Endothelial cell of umbilical vein (primary cell): ENCODE measurements at regions not wholly inside any gene's neighbourhood (a gene's known extent, or its start where the extent isn't known, plus 50 kb on each side); places are given as distances from the start of the nearest gene placed in this dataset.

Source experiments
- BruUV-seq: library from RNA; stranded (reverse); fragments of 400-500 nt; replicated peaks from 2 replicates; lab custom pipeline; 2021; lab: Mats Ljungman, UMichigan
- CTCF ChIA-PET: fragments of 300-600, 350-600 bp; sonication (Branson Sonifier 250); formaldehyde crosslinking; loops from one replicate; lab custom pipeline; 2021; ENCODE audit warnings: antibody characterized with exemption, inconsistent platforms; lab: Charles Lee
- POLR2A ChIA-PET: fragments of 300-600, 350-600 bp; sonication (Branson Sonifier 250); formaldehyde crosslinking; loops from one replicate; lab custom pipeline; 2021; ENCODE audit warnings: antibody characterized with exemption, inconsistent platforms; lab: Charles Lee
- DNase-seq: peaks from one replicate; pipeline ENCODE4 v3.0.0-alpha.2; 2011; ENCODE audit warnings: low read depth, low spot score
- FAIRE-seq: peaks from 2 replicates; lab custom pipeline; 2011; peaks lifted over from hg19 to GRCh38; lab: Jason Lieb, UNC
- H2AFZ ChIP-seq: 2 replicates; pipeline ENCODE4 v1.6.0; 2012; ENCODE audit warnings: low read depth, low read length, control low read depth, inconsistent platforms
- H3K27ac ChIP-seq: 2 replicates; pipeline ENCODE4 v1.5.1; 2011; ENCODE audit warnings: low read depth, mild to moderate bottlenecking, control low read depth, low read length, moderate library complexity; ENCODE audit not compliant: insufficient read depth
- H3K27me3 ChIP-seq, 2 experiments: 2 replicates each; pipeline versions ENCODE4 v1.6.0 to v1.6.1; 2011; ENCODE audit warnings: low read length in 2 of 2, mixed read lengths in 1 of 2; ENCODE audit not compliant: control insufficient read depth in 2 of 2, insufficient read depth in 2 of 2
- H3K36me3 ChIP-seq, 2 experiments: 2 replicates in 1 of 2; 3 replicates in 1 of 2; pipeline ENCODE4 v1.5.1; 2011; ENCODE audit warnings: low read length in 2 of 2, mild to moderate bottlenecking in 1 of 2, moderate library complexity in 1 of 2; ENCODE audit not compliant: control insufficient read depth in 2 of 2, insufficient read depth in 2 of 2; ENCODE audit errors: extremely low read depth in 1 of 2
- H3K4me1 ChIP-seq: 3 replicates; pipeline ENCODE4 v1.5.1; 2011; ENCODE audit warnings: mild to moderate bottlenecking, low read length; ENCODE audit not compliant: control insufficient read depth, insufficient read depth; ENCODE audit errors: extremely low read depth
- H3K4me2 ChIP-seq: 2 replicates; pipeline ENCODE4 v1.6.1; 2011; ENCODE audit warnings: low read length, control low read depth, mixed read lengths; ENCODE audit not compliant: insufficient read depth
- H3K4me3 ChIP-seq, 3 experiments: fragments of 200-600 bp in 1 of 3; sonication (generic), shearing (Covaris generic) in 1 of 3; replicated peaks in 1 of 3; 2 replicates each; pipeline ENCODE4 v1.5.1; 2011 to 2016; ENCODE audit warnings: control low read depth in 3 of 3, low read length in 3 of 3, mild to moderate bottlenecking in 2 of 3, inconsistent platforms in 1 of 3, low read depth in 1 of 3, moderate library complexity in 1 of 3; ENCODE audit not compliant: insufficient read depth in 1 of 3
- H3K79me2 ChIP-seq: 2 replicates; pipeline ENCODE4 v1.6.0; 2012; ENCODE audit warnings: low read length, inconsistent platforms; ENCODE audit not compliant: control insufficient read depth, insufficient read depth
- H3K9ac ChIP-seq: replicated peaks from 2 replicates; pipeline ENCODE3; 2011; ENCODE audit warnings: low read length, control low read depth; ENCODE audit not compliant: insufficient read depth; ENCODE audit errors: extremely low read depth
- H3K9me1 ChIP-seq: replicated peaks from 3 replicates; pipeline ENCODE4 v1.6.0; 2011; ENCODE audit warnings: mild to moderate bottlenecking, low read length; ENCODE audit not compliant: control insufficient read depth, insufficient read depth; ENCODE audit errors: extremely low read depth
- H3K9me3 ChIP-seq: replicated peaks from 2 replicates; pipeline ENCODE4 v1.5.1; 2012; ENCODE audit warnings: low read length, inconsistent platforms; ENCODE audit not compliant: control insufficient read depth, insufficient read depth
- H4K20me1 ChIP-seq: replicated peaks from 2 replicates; pipeline ENCODE3; 2011; ENCODE audit warnings: mild to moderate bottlenecking, low read length; ENCODE audit not compliant: control insufficient read depth, insufficient read depth; ENCODE audit errors: extremely low read depth
- EZH2 ChIP-seq: IDR thresholded peaks from 2 replicates; pipeline ENCODE4 v1.6.1; 2012; ENCODE audit warnings: borderline replicate concordance, low read depth, mild to moderate bottlenecking, moderate library complexity, low read length, inconsistent platforms; ENCODE audit not compliant: severe bottlenecking
- FOS ChIP-seq: IDR thresholded peaks from 2 replicates; pipeline ENCODE4 v1.6.1; 2011; ENCODE audit warnings: mild to moderate bottlenecking, low read length, moderate library complexity, borderline replicate concordance; ENCODE audit not compliant: insufficient read depth
- JUN ChIP-seq: IDR thresholded peaks from 2 replicates; pipeline ENCODE4 v1.6.1; 2011; ENCODE audit warnings: borderline replicate concordance, low read depth; ENCODE audit not compliant: insufficient read length, insufficient read depth
- MAX ChIP-seq: IDR thresholded peaks from 2 replicates; pipeline ENCODE4 v1.6.1; 2011; ENCODE audit not compliant: insufficient read depth, insufficient read length
- MYC ChIP-seq: IDR thresholded peaks from one replicate; pipeline ENCODE4 v1.6.1; 2011; ENCODE audit warnings: mild to moderate bottlenecking, low read depth, low read length
- POLR2A ChIP-seq: IDR thresholded peaks from 2 replicates; pipeline ENCODE4 v1.6.1; 2012; ENCODE audit warnings: low read depth, mild to moderate bottlenecking, control low read depth, low read length
- POLR2AphosphoS5 ChIP-seq: IDR thresholded peaks from 2 replicates; pipeline ENCODE4 v1.6.1; 2012; ENCODE audit warnings: low read depth, mild to moderate bottlenecking, control low read depth, low read length, moderate library complexity; ENCODE audit not compliant: insufficient read depth
- dilution Hi-C: fragments of 300-500 bp; cut with MboI; formaldehyde crosslinking; loops from one replicate; pipeline ENCODE4 v1.15.0; 2019; ENCODE audit warnings: low sequenced_read_pairs; ENCODE audit not compliant: extremely low pct_ligation_motif_present
- intact Hi-C: fragments of 100-400 bp; cut with micrococcal nuclease; formaldehyde crosslinking; loops from one replicate; pipeline ENCODE4 v1.10.0; 2022
- TF ChIP-seq, protein P1 (sequence below), 2 donors: IDR thresholded peaks; 1 replicate in 1 of 2; 2 replicates in 1 of 2; pipeline ENCODE4 v1.5.1; 2011; ENCODE audit warnings: low read length in 2 of 2, mild to moderate bottlenecking in 2 of 2, moderate library complexity in 2 of 2, control low read depth in 1 of 2, inconsistent platforms in 1 of 2, low read depth in 1 of 2; ENCODE audit not compliant: insufficient read depth in 1 of 2; ENCODE audit errors: extremely low read depth in 1 of 2

- FAIRE-seq = no peak
- BruUV-seq = no TSS peak
- DNase-seq = no peak
- ChIA-PET CTCF (no interaction called here), POLR2A (no interaction called here)
- Histone ChIP-seq H3K27me3 (no peaks in the 10 kb centered on the region), H3K4me2 (no peak overlapping the region), H3K9me3 (no peaks in the 10 kb centered on the region), H3K79me2 (no peaks in the 10 kb centered on the region), H2AFZ (no peak overlapping the region), H3K27ac (no peak overlapping the region), H3K36me3 (no peaks in the 10 kb centered on the region), H4K20me1 (no peaks in the 10 kb centered on the region), H3K4me1 (no peaks in the 10 kb centered on the region), H3K9me1 (no peaks in the 10 kb centered on the region), H3K4me3 (no peak overlapping the region), H3K9ac (no peak overlapping the region)
- TF ChIP-seq POLR2AphosphoS5 = no peak
- TF ChIP-seq EZH2 = no peak
- no peak for TF ChIP-seq POLR2A
- TF ChIP-seq, protein P1, sequence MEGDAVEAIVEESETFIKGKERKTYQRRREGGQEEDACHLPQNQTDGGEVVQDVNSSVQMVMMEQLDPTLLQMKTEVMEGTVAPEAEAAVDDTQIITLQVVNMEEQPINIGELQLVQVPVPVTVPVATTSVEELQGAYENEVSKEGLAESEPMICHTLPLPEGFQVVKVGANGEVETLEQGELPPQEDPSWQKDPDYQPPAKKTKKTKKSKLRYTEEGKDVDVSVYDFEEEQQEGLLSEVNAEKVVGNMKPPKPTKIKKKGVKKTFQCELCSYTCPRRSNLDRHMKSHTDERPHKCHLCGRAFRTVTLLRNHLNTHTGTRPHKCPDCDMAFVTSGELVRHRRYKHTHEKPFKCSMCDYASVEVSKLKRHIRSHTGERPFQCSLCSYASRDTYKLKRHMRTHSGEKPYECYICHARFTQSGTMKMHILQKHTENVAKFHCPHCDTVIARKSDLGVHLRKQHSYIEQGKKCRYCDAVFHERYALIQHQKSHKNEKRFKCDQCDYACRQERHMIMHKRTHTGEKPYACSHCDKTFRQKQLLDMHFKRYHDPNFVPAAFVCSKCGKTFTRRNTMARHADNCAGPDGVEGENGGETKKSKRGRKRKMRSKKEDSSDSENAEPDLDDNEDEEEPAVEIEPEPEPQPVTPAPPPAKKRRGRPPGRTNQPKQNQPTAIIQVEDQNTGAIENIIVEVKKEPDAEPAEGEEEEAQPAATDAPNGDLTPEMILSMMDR (IDR thresholded peaks at IDR 0.05; ENCODE audit: extremely low read depth in 1 of 2, insufficient read depth in 1 of 2, low read depth in 1 of 2, low read length in 2 of 2) = no peak
- no peak for TF ChIP-seq MYC
- no peak for TF ChIP-seq FOS
- no peak for TF ChIP-seq JUN
- TF ChIP-seq MAX = no peak
- intact Hi-C loops (no loop called here), dilution Hi-C loops (no loop called here)
Observed at GRCh38 chr16:16985707-16986106, 485.1 kb downstream of the XYLT1 start.
